ENCODE measurements at regions not wholly inside any gene's neighbourhood (a gene's known extent, or its start where the extent isn't known, plus 50 kb on each side); places are given as distances from the start of the nearest gene placed in this dataset.

DNA sequence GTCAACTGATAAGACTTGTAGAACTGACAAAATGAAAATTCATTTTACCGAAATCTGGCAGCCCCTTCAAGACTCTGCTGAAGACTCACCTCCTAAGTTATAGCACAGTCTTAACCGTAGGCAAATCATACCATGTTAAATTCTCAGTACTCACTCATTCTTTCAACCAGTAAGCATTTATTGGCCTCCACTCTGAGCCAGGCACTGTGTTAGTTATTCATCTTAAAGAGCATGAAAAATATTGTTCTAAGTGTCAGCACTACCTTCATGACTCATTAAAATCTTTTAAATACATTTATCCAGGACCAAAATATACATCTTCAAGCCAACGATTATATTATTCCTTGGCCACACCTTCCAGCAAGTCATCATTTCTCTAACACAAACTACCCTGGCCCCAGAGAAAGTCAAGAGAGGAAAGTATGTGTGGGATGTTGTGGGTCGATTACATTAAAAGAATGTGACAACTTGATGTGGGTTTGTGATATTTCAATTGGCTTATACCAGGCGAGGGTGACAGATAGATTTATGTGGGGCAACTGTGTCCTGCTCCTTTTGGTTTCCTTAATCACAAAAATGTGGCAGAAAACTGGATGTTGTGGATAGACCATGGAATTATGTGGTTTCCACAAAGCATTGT is 55.0 kb downstream of the TMEM30B start:
- DNase-seq (ENCODE audit: low read depth, low spot score): no peak

DNA sequence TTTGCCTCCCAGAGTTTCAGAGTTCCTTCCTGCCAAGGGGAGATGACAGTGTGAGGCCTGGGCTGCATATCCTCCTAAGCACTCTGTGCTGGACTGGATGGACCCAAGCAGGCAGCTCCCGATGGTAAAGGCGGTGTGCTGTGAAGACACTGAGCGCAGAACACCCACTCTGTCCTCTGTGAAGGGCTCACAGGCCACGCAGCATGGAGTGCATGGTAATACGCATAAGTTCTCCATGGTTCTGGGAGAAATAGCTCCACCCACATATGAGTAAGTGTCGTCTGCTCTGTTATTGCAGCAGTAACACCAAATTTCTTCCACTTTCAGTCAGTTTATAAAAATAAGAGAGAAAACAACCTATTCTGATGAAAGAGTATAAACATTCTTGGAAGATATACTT is 55.8 kb downstream of the TMEM30B start:
- no peak for DNase-seq (ENCODE audit: low read depth, low spot score)

DNA sequence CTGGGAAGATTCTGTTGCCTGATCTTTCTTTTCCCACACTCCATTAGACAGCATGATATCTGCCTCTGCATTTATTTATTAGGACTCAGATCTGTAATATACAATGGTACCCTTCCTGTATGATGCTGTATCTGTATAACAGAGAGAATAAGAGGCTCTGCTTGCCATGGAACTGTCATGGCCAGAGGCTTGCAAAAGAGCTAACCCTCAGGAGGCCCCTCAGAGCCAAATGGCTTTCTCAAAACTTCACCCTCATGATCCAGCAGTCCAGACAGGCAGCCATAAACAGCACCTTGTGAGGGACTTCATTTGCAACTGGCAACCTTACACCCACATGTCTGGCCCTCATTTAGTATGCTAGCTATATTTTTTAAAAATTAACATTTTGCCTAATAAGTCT is 57.6 kb downstream of the TMEM30B start:
- no peak for DNase-seq (ENCODE audit: low read depth, low spot score)

DNA sequence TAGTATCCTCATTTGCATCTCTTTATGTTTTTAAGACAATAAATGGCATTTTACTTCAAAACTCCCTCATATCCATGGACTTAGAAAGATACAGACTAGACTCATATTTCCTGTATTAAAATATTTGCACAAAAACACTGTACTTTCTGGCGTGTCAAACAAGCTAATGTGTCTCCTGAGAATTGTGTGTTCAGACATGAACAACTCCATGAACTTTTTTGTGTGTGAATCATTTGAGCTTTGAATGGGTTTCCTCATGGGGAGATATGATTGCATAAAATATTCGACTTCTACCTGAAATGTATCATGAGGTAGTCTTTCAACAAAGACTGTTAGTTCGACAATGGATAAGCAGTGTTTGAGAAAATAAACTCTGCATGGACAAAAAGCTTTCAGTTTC is 58.8 kb downstream of the TMEM30B start:
- DNase-seq (ENCODE audit: low read depth, low spot score): no peak

DNA sequence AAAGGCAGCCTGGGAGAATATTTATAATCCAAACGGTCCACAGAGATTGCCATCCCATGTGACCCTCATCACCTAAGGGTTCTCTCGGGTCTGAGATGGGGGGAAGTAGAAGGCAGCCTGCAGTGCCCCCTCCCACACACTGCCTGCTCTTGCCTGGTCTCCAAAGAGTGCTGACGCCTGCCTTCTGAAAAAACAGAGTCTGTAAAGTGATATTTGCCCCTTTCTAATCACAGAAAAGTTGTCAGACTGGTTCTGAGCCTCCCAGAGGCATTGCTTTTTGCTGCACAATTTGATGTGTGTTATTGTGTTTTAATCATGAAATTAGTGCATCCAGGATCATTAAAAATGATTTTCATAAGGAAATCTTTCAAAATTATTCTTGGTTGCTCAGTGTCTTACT is 59.2 kb downstream of the TMEM30B start:
- DNase-seq (ENCODE audit: low read depth, low spot score): no peak

DNA sequence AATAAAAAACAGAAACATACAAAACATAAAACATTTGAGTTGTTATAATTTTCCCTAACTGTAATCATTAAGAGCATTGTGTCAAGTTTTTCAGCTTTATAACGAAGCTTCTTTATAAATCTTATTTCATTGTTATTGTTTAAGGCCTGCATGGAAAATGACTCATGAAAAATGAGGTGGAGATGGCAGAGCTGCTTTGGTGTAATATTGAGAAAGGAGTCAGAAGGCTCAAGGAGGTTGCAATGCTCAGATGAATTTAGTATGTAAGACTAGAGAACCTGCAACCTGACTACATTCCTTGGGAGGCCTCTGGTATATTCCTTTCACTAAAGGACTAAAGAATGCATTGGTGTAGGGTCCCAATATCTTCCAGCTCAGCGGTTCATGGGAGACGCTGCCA is 61.5 kb downstream of the TMEM30B start:
- no peak for DNase-seq (ENCODE audit: low read depth, low spot score)

DNA sequence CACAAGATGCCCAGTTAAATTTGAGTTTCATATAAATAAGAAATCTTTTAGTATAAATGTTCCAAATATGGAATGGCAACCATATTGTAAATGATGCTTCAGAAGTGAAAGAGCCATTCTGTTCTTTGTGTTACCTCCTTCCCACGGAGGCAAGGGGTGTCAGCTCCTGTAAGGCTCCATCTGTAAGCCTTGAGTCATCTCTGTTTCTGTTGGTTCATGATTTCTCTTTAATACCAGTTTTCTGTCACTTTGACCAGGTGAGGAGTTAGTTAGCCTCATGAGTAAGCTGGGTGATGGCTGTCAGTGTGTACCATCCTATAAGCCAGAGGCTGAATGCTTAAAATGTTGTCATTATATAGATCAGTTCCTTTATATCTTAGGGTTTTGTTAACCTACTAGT is 61.9 kb downstream of the TMEM30B start:
- DNase-seq (ENCODE audit: low read depth, low spot score): no peak

DNA sequence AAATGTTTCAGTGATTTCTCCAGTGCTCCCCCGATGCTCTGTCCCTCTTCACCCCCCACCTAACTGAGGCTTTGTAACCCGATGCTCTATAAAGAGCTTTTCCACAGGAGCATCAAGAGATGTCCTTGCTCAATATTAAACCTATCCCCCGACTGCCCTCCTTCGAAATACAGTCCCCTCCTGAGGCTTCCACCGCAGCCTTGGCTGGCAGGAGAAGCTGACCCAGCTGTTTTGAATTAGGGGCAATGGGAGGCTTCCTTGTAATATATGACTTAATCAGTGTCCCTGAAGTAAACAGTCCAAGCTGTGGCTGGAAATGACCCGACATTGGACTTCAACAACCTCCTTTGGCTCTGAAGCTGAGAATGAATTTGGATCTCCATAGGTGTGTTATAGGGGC is 62.4 kb downstream of the TMEM30B start:
- DNase-seq (ENCODE audit: low read depth, low spot score): no peak

DNA sequence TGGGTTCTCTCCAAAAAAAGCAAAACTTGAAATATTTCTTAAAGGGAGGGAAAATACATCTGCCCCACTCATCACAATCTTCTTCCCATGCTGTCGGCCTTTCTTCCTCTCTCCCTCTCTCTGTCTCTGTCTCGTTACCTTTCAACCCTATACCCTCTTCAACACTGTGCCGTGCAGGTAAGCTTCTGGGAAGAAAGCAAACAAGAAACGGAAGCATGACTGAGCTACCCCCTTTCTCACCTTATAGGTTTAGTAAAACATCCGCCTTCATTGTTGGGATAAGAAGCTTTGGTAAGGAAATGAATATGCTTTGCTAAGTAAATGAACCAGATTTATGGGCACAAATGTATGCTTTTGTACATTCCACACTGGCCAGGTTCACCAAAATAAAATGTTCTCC is 63.0 kb downstream of the TMEM30B start:
- no peak for DNase-seq (ENCODE audit: low read depth, low spot score)

DNA sequence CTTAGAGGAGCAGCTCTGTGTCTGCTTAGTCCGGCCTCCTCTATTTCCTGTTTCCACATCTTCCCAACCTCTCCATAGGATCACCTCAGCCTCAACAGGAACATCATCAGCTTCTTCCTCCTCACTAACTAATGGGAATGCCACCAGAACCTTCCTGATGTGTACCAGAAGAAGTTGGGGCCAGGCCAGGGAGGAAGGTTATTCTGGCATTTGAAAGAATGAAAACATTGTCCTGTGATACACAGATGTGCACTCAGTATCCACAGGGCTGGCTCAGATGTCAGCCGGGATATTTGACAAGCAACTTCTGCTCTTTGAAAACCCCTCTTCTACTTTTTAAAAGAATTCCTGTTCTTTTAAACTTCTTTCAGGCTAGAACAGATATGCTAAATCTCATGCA is 63.6 kb downstream of the TMEM30B start:
- no peak for DNase-seq (ENCODE audit: low read depth, low spot score)

DNA sequence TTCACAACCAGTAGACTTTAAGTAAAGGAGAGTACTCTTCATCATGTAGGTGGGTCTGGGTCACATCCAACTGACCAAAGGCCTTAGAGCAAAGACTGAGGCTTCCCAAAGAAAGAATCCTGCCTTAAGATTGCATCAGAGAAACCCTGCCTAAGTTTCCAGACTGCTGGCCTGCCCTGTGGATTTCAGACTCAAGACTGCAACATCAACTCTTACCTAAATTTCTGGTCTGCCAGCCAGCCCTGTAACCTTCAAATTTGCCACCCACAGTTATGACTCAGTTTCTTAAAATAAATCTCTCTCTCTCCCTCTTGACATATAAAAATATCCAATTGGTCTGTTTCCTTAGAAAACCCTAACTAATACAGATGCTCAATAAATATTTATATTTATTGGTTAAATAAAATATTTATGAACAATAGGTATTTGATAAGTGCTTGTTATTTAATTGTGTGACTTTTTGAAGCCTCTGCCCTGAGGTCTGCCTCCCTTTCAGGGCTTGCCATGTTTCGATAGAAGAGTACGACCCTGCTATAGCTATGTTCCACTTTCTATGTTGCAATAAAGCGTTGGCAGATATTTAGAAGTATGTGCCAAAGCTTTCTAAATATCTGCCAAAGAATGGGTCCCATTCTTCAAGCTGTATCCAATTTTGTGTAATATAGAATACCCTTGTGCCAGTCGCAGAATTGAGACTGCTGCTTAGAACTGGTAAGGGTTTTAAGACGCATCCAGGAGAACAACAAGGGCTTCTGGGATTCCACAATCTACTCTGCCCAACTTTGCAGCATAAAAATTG is 65.7 kb downstream of the TMEM30B start:
- no peak for DNase-seq (ENCODE audit: low read depth, low spot score)

DNA sequence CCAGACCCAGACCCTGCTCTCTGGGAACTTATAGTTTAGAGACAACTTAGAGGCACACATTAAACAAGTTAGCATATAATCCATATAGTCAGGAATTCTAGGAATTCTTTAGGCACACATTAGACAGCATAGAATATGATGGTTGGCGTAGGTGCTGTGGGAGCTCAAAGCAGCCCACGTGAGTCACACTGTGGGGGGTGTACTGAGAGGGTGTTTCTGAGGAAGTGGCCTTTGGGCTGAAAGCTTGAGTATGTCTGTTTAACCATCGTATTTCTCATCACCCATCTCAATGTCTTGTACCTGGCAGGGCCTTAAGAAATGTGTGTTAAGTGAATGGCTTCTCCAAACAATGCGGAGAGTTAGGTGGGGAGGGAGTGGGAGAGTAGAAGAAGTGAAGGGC is 67.2 kb downstream of the TMEM30B start:
- DNase-seq (ENCODE audit: low read depth, low spot score): no peak

DNA sequence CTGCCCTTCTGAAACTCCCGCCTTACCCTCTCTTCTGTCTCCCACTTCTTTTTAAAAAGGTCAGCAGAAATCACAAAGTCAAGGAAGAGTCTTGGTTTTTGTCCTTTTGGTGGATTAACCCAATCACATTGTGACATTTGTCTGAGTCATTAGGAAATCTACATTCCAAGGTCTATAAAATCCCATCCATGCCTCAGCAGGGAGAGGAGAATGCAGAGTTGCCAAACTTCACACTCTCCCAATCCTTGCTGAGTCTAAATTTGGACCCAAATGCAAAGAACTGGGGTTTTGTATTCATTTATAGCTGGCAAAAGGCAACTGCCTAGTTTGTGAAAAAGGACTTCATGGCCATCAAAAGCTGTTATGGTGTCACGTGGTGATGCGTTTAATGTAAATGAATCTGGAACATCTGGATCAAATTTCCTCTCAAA is 67.9 kb downstream of the TMEM30B start:
- DNase-seq (ENCODE audit: low read depth, low spot score): no peak

DNA sequence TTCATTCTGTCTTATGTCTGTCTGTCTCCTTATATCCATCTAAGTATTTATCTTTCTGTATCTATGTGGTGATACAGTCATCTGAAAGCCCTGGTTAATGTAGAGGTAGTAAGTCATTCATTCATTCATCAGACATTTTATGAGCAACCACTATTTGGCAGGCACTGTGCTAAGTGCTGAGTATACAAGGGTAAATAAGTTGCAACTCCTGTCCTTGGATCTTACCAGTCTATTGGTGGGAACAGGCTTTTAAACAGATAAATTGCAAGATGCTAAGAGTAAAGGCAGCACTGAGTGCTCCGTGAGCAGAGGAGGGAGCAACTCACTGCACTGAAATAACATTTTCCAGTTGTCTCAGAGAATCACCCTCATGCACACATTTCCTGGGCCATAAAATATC is 68.6 kb downstream of the TMEM30B start:
- DNase-seq (ENCODE audit: low read depth, low spot score): no peak

DNA sequence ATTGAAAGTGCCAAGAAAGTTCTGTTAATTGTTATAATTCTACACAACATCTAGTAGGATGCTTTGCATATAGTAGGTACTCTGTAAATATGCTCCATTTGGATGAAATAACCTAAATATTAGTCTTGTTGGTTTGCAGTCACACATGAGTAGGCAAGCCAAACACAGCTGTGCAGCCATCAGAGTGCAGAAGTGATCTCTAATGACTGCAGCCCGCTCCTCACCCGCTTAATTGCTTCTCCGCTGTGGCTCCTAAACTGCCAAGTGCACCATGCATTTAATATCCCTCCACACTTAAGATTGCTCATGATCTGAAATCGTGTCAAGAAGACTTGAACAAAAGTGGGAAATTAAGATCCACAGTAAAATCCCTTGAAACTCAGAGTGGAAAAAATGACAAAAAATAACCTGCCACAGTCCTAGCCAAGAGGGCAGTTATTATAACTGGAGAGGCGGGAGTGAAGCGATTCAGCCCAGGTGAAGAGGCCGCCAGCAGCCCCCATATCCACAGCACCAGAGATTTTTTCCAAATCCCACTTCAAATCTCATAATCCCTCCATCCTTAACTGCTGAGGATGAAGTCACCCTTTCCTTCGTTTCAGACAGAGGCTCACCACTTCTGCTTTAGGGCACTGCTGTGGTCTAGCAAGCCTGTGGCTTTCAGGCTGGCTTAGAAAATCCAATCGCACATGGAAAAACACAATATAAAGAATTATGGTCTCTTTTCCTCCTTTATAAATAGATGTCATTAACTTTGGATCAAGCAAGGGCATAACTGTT is 69.5 kb downstream of the TMEM30B start:
- DNase-seq (ENCODE audit: low read depth, low spot score): no peak

DNA sequence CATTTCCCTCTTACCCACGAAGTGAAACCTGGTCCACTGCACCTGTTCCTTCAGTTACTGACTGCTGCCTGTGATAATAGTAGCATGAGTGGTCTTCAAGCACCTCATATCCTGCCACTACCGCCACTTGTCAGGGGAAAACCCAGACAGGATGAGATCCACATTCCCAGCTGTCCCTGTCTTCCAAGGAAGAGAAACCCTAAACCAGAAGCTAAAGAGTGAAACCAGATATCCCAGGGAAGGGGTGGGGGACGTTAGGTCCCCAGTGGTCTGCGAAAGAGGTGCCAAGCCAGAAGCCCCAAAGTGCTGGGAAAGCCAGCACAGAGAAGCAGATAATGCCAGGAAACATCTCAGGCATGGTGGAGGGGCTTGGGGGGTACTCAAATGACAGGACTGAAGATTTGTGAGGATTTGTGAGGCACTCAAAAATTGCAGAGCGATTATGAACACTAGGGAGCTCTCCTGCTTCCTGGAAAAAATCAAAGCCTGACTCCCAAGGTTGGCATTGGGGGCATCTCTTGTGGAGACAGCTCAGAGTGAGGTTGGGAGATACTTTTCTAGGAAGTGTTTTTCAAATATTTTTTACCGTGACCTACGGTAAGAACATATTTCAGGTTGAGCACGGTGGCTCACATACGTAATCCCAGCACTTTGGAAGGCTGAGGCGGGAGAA is 77.9 kb downstream of the TMEM30B start:
- DNase-seq (ENCODE audit: low read depth, low spot score): no peak

DNA sequence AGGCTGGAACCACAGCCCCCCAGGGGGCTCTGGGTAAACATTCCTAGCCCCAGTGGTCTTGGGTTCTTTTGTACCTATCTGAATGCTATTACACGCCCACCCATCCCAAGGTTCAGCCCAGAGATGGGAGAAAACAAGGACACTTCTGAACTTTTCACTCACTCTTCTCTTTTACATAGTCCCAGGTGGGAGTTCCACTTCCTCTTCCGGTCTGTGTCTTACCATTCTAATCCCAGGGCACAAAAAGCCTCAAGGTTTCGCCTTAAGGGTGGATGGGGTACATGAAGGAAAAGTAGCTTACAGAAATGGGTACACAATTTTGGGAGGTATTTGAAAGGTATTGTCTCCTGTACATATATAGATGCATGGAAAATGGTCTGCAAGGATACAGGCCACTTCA is 79.0 kb downstream of the TMEM30B start:
- DNase-seq (ENCODE audit: low read depth, low spot score): no peak

DNA sequence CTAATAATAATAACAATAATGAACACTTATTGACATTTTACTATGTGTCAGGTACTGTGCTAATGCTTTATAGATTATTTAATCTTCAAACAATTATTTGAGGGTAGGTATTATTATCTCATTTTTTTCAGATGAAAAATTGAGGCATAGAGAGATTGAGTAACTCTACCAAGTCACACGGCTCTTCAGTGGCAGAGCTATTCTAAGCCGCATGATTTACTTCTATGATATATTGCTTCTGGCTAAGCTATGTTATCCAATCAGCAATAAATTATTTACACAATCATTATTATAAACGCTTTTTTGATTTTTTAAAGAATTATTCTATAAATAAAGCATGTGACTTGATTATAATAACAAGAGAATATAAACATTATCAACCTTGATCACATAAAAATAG is 80.0 kb downstream of the TMEM30B start:
- DNase-seq (ENCODE audit: low read depth, low spot score): no peak

DNA sequence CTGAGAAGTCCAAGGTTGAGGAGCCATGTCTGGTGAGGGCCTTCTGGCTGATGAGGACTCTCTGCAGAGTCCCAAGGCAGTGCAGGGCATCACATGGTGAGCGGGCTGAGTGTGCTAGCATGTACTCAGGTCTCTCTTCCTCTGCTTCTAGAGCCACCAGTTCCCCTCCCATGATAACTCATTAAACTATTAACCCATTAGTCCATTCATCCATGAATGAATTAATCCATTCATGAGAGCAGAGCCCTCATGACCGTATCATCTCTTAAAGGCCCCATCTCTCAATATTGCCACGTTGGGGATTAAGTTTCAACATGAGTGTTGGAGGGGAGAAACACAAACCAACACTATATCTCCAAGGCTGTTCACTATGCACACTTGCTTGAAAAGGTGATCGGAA is 83.7 kb downstream of the TMEM30B start:
- no peak for DNase-seq (ENCODE audit: low read depth, low spot score)

DNA sequence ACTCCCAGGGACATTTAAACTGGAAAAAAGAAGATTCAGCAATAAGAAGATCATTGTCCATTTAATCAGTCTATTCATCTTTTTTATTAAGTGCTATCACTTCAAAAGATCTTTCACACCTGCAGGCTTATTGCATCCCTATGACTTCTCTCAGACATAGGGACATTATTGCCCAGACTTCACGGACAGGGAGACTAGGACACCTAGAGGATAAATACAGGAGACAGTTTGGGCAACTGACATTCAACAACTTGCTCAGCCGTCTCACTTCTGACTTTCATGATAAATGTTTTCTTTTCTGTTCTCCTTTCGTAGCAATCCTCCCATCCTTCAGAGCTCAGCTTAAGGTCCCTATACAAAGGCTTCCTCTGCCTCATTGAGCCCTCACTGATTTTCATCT is 84.3 kb downstream of the TMEM30B start:
- no peak for DNase-seq (ENCODE audit: low read depth, low spot score)

DNA sequence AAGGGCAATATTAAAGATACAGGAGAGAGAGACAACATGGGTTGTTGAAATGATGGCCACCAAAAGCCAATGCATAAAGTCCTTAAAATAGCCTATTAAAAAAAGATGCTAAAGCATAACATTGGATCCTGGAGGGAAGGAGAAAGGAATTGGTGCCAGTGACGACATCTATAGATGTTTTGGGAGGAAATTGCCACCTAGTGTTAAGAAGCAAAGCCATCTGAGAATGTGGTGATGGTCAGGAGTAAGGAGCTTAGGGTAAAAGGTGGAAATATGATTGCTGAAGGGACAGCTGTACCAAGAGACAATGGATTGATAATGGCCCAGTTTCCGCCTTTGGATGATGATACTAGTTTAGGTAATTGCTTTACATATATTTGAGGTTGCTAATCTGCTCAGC is 85.1 kb downstream of the TMEM30B start:
- no peak for DNase-seq (ENCODE audit: low read depth, low spot score)

DNA sequence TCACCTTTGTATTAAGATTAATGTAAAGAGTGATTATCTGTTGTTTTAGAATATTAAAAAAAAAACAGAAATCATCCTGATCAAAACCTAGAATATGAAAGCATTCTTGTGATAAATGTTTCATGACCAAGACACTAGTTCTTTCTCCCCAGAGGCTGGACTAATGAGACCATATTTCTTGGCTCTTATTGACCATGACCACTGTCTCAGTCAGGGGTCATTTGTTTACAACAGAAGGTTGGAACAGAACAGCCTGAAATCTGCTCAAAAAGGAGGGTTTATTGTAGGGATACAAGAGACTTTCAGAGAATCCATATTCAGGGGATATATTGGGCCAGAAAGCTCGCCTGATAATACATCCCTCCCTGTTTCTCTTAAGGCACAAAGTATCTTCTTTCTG is 87.7 kb downstream of the TMEM30B start:
- no peak for DNase-seq (ENCODE audit: low read depth, low spot score)
